GM12872 (cell line): ENCODE measurements at regions not wholly inside any gene's neighbourhood (a gene's known extent, or its start where the extent isn't known, plus 50 kb on each side); places are given as distances from the start of the nearest gene placed in this dataset.

Experiments used
- TF ChIP-seq, protein P1 (sequence below): IDR thresholded peaks from 3 replicates; pipeline ENCODE4 v1.5.1; 2011; ENCODE audit warnings: low read depth, mild to moderate bottlenecking, low read length, moderate library complexity; ENCODE audit not compliant: insufficient read depth

DNA sequence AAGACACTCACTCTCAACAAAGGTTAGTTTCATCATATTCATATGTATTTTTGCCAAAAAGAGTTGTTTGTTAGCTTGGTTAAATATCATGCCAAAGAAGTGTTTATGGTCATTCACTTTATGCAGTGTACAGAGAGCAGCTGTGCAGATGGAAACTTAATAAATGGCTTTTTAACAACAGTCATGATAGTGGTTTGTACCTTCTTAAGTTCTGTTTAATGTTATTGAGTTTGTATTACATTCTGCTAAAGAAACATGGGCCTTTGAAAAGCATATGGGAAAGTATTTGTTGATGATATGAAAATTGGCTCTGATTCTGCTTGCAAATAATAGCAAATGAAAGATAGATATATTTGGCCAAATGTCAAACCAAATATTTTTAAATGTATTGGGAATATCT is 607.3 kb downstream of the NCAM2 start:
- TF ChIP-seq, protein P1, sequence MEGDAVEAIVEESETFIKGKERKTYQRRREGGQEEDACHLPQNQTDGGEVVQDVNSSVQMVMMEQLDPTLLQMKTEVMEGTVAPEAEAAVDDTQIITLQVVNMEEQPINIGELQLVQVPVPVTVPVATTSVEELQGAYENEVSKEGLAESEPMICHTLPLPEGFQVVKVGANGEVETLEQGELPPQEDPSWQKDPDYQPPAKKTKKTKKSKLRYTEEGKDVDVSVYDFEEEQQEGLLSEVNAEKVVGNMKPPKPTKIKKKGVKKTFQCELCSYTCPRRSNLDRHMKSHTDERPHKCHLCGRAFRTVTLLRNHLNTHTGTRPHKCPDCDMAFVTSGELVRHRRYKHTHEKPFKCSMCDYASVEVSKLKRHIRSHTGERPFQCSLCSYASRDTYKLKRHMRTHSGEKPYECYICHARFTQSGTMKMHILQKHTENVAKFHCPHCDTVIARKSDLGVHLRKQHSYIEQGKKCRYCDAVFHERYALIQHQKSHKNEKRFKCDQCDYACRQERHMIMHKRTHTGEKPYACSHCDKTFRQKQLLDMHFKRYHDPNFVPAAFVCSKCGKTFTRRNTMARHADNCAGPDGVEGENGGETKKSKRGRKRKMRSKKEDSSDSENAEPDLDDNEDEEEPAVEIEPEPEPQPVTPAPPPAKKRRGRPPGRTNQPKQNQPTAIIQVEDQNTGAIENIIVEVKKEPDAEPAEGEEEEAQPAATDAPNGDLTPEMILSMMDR: no peak

DNA sequence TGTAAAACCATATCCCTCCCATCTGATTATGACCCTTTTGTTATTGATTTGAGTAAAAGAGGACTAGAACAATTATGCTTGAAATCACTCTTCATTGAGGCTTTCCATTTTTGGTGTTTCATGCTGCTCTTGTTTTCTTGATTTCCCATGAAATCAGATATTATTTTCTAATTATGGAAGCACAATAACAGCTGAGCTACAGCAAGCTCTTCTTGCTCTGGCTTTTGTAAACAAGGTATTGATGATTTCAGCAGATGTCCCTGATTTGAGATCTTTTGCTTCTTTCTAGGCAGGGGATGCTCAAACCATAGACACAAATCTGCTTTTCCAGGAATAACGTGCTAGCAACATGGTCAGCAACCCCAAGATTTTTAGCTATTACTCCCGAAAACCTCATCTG is 607.8 kb downstream of the NCAM2 start:
- TF ChIP-seq, protein P1: no peak

DNA sequence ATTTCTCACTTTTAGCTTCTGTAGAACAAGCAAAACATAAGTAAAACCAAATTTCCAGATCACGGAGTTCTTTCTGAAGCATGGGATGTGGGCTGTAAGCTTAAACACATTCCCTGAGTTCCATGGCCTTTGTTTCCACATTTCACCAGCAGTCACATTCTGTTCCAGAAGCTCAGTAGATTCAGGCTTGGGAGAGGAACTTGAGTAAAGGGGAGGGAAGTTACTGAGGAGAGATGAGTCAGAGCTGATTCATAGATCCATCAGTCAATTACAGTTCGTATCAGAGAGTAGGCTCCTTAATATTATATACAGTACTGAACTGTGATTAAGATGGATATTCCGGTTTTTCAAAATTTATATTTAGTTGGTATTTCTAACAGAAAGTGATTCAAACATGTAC is 614.3 kb downstream of the NCAM2 start:
- TF ChIP-seq, protein P1: no peak

DNA sequence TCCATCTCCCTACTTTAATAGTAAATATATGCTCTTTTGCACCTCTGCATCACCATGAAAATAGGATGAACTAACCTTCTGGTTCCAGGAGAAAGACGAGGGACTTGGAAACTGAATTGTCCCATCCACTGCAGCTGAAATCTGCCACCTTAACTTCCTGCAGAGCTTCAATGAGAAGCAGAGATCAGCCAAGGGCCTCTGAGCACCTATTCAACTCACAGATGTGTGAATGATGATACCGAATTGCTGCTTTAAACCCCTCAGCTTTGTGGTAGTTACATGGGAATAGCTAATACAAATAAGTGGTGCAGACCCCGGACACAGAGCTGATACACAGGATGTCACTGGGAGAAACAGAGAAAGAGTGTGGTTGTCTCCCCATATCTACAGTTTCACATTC is 616.8 kb downstream of the NCAM2 start:
- TF ChIP-seq, protein P1: no peak

DNA sequence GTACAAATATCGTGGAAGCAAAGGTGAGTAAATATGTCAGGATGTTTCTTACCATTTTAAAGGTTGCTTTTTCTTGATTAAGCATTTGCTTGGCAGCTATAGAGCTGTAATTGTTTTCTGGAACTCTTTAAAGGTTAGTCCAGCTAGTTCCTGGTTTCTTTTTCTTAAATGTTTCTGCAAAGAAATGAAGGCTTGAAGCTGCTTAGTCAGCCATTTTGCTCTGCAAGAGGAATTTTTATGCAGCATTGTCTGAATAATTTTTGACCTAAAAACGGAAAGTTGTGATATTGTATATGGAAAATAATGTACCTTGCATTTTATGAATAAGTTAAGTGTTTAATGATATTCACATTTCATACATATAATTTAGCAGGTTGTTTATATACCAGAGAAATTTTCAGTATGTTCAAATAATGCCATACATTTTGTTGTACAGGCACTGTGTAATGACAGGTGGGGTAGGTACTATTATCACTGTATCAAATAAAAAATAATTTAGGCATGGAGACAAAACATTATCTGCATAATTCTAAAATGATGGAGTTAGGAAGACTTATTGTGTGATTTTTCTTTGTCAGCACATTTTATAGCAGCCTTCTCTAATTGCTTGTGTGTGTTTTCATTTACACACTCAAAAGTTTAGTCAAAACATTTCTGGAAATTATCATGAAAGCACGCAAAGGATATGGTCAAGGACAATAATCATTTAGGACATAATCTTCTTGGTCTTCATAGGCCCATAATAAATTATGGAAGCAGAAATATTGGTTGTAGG is 624.4 kb downstream of the NCAM2 start:
- TF ChIP-seq, protein P1: no peak

DNA sequence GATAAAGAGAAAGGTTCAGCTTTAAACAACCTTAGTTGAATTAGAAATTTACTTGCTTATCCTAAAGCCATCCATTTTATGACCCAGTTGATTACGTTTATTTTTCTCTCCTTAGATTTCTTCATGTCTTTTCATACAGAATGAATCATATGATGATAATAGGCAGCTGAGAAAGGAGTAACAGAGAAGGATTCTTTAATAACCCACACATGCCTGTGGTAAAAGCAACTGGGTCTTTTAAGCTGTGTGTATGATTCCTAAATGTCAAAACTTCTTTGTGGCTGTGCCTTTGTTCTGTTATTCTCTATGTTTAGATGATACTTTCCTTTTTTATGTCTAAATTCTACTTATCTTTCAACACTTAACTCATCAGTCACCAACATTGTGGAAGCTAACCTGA is 626.5 kb downstream of the NCAM2 start:
- TF ChIP-seq, protein P1: no peak

DNA sequence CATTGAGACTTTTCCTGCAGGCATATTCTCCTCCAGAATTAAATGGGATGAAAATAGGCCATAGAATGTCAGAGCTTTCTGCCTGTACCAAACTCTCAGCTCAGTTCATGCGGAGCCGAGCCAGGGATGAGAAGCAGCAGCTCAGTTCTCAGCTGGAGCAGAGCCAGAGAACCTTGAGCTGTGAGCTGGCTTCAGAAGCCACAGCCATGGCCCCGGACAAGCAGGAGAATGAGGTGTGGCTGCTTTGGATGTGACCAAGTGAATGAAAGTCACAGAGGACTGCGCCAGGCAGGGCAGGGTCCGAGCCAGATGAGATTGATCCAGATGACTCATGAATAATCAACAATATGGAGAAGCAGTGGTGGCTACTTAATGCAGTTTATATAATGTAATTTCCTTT is 633.8 kb downstream of the NCAM2 start:
- TF ChIP-seq, protein P1: no peak
